GM21526 (cell line): ENCODE measurements at regions not wholly inside any gene's neighbourhood (a gene's known extent, or its start where the extent isn't known, plus 50 kb on each side); places are given as distances from the start of the nearest gene placed in this dataset.
"Not testable (repeated sequence)": the region's sequence is repeated elsewhere in the genome, so short reads cannot be mapped to it uniquely, and the experiment has no call there.

ENCODE experiments used
- ATAC-seq: cut with Tn5 transposase; IDR thresholded peaks from one replicate; pipeline ENCODE4 v1.9.1; 2021; ENCODE audit warnings: moderate library complexity; ENCODE audit not compliant: unreplicated experiment, low FRiP score

- ATAC-seq, result no peak
Observed at GRCh38 chr4:115219315-115219860, 106.0 kb upstream of the NDST4 start.

GRCh38 chr4:115215935-115216334 lies 102.5 kb upstream of the NDST4 start:
- no peak for ATAC-seq

- no peak for ATAC-seq
Observed at GRCh38 chr4:115213716-115214115, 100.3 kb upstream of the NDST4 start.

DNA sequence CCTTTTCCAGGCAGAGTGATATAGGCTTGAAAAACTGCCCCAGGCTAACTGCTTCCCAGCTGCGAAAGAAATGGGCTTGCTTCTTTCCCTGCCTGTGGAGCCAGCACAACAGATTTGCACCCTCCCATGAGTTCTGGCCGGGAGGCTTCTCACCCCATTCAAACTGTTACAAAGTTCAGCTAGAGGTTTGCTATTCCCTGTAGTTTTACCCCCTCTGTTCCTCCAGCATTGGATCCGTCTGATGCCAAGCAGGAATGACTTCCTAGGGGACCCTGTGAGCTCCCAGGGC lies 87.6 kb upstream of the NDST4 start:
- no peak for ATAC-seq

- not testable (repeated sequence) for ATAC-seq
Observed at GRCh38 chr4:115200201-115201041, 87.0 kb upstream of the NDST4 start.

DNA sequence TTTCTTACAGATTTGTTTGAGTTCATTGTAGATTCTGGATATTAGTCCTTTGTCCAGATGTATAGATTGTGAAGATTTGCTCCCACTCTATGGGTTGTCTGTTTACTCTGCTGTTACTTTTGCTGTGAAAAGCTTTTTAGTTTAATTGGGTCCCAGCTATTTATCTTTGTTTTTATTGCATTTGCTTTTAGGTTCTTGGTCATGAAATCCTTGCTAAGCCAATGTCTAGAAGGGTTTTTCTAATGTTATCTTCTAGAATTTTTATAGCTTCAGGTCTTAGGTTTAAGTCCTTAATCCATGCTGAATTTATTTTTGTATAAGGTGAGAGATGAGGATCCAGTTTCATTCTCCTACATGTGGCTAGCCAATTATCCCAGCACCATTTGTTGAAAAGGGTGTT lies 81.2 kb upstream of the NDST4 start:
- ATAC-seq, result not testable (repeated sequence)

GRCh38 chr4:115190529-115190928 lies 77.1 kb upstream of the NDST4 start:
- no peak for ATAC-seq

- ATAC-seq, result no peak
Observed at GRCh38 chr4:115187136-115187535, 73.7 kb upstream of the NDST4 start.

- ATAC-seq, result not testable (repeated sequence)
Observed at GRCh38 chr4:115179438-115180062, 66.1 kb upstream of the NDST4 start.

DNA sequence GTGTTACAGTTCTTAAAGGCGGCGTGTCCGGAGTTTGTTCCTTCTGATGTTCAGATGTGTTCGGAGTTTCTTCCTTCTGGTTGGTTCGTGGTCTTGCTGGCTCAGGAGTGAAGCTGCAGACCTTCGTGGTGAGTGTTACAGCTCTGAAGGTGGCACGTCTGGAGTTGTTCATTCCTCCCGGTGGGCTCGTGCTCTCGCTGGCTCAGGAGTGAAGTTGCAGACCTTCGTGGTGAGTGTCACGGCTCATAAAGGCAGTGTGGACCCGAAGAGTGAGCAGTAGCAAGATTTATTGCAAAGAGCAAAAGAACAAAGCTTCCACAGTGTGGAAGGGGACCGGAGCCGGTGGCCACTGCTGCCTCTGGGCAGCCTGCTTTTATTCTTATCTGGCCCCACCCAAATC lies 65.3 kb upstream of the NDST4 start:
- ATAC-seq, result not testable (repeated sequence)

DNA sequence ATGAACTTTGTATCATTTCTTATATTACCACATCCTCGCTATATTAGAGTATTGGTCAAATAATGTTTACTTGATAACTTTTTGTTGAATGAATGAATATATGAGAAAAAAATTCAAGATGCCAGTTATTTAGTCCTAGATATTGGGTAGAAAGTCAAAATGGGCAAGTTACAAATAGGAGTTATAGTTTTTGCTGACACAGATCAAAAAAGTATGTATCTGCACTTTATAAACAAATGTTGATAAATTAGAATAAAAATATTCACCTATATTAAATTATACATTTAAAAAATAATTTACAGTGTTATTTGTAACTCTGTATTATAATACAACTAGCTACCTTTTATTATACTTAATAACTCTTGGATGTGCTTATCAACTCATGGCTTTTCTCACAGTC lies 57.8 kb upstream of the NDST4 start:
- no peak for ATAC-seq

DNA sequence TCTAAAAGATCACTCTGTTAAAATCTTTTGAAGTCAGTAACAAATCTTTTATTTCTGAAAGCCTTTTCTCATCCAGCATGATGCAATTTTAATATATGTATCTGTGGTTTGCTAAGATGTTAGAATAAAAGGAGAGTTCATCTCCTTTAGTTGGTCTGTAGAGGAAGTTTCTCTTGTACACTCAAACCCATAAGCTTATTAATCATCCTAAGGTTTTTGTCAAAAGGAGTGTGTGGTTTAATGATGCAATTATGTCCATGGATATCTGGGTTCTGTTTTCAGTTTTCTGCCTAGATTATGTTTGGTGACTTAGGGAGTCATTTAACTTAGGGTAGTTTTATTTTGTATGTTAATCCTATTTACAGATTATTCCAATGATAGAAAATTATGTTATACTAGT lies 52.1 kb upstream of the NDST4 start:
- no peak for ATAC-seq
